ENCODE measurements at regions not wholly inside any gene's neighbourhood (a gene's known extent, or its start where the extent isn't known, plus 50 kb on each side); places are given as distances from the start of the nearest gene placed in this dataset.

GRCh38 chr1:191685669-191686068 is 472.6 kb upstream of the RGS18 start (continued):
- no peak for TF ChIP-seq IRF5 (IDR thresholded peaks at IDR 0.05; ENCODE audit: borderline replicate concordance)
- TF ChIP-seq ZNF207 (IDR thresholded peaks at IDR 0.05; ENCODE audit: borderline replicate concordance): no peak
- TF ChIP-seq EED (IDR thresholded peaks at IDR 0.05; ENCODE audit: low read depth): no peak
- TF ChIP-seq PRDM15 (CRISPR knock-in tag; IDR thresholded peaks at IDR 0.05): no peak
- no peak for TF ChIP-seq MEF2B (IDR thresholded peaks at IDR 0.05; ENCODE audit: partially characterized antibody, poor library complexity, severe bottlenecking)
- no peak for TF ChIP-seq NFXL1 (IDR thresholded peaks at IDR 0.05; ENCODE audit: borderline replicate concordance)
- TF ChIP-seq JUNB (IDR thresholded peaks at IDR 0.05): no peak
- TF ChIP-seq STAT3 (IDR thresholded peaks at IDR 0.05; ENCODE audit: low read depth, low read length): no peak
- TF ChIP-seq HDGF (IDR thresholded peaks at IDR 0.05): no peak
- TF ChIP-seq USF1 (IDR thresholded peaks at IDR 0.05; ENCODE audit: borderline replicate concordance, extremely low read length, insufficient read depth, low read depth, low read length): no peak
- TF ChIP-seq RBBP5 (conservative IDR thresholded peaks at IDR 0.05): no peak
- TF ChIP-seq POLR2AphosphoS2 (IDR thresholded peaks at IDR 0.05; ENCODE audit: low read depth, low read length): no peak
- no peak for TF ChIP-seq ZNF384 (IDR thresholded peaks at IDR 0.05; ENCODE audit: borderline replicate concordance, low read depth, low read length)
- TF ChIP-seq YBX1 (IDR thresholded peaks at IDR 0.05): no peak
- no peak for TF ChIP-seq MYC (IDR thresholded peaks at IDR 0.05; ENCODE audit: insufficient read depth, insufficient read length, insufficient replicate concordance, low read length, severe bottlenecking)
- TF ChIP-seq EGR1 (IDR thresholded peaks at IDR 0.05; ENCODE audit: borderline replicate concordance in 1 of 2, low read depth in 2 of 2, low read length in 2 of 2): no peak
- TF ChIP-seq BCL11A (IDR thresholded peaks at IDR 0.05; ENCODE audit: low read depth, low read length): no peak
- no peak for TF ChIP-seq HDAC6 (IDR thresholded peaks at IDR 0.05; ENCODE audit: unreplicated experiment)

Measured in GM12878 (cell line).